CD4-positive, alpha-beta T cell treated with Interleukin-12 subunit alpha and Interleukin-12 subunit beta, for 1 hour (primary cell): ENCODE measurements at regions not wholly inside any gene's neighbourhood (a gene's known extent, or its start where the extent isn't known, plus 50 kb on each side); places are given as distances from the start of the nearest gene placed in this dataset.

Source experiments
- DNase-seq: peaks from one replicate; pipeline ENCODE4 v3.0.0-alpha.2; 2020

DNA sequence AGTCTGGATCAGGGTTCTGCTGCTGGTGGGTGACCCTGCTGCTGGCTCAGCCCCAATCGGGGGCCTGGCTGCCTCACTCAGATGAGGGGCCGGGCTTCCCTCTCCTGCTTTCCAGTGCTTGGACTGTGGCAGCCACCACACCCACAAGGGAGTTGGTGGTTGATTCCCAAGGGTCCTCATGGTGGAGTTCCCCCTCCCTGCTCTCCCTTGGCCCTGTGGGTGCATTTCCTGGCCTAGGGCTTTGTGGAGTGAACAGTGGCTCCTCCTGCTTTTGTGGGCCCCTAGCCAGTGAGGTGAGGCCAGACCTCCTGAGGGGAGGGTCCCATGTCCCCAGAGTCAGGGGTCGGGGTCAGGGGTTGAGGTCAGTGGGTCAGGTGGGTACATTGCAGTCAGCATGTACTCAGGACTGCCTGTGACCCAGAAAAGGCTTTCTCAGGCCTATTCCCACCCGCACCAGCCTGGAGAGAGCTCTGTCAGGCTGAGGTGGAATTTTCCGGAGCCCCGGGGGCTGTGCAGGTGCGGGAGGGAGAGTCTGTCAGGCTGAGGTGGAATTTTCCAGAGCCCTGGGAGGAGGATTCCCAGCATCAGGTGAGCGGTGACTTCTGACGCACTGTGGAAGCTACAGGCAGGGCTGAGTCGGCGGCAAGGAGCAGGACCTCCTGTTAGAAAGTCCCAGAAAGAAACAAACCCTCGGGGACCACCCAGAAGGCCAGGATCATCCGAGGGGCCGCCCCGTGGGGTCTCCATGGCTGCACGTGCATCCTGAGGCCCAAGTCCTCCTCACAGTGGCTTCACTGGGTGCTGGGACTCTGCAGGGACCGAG lies 94.4 kb upstream of the INSIG1 start:
- DNase-seq = no peak

- no peak for DNase-seq
These were observed 93.6 kb upstream of the INSIG1 start for GRCh38 chr7:155203882-155204691.

- DNase-seq = no peak
These were observed 92.8 kb upstream of the INSIG1 start for GRCh38 chr7:155204744-155205367.

DNA sequence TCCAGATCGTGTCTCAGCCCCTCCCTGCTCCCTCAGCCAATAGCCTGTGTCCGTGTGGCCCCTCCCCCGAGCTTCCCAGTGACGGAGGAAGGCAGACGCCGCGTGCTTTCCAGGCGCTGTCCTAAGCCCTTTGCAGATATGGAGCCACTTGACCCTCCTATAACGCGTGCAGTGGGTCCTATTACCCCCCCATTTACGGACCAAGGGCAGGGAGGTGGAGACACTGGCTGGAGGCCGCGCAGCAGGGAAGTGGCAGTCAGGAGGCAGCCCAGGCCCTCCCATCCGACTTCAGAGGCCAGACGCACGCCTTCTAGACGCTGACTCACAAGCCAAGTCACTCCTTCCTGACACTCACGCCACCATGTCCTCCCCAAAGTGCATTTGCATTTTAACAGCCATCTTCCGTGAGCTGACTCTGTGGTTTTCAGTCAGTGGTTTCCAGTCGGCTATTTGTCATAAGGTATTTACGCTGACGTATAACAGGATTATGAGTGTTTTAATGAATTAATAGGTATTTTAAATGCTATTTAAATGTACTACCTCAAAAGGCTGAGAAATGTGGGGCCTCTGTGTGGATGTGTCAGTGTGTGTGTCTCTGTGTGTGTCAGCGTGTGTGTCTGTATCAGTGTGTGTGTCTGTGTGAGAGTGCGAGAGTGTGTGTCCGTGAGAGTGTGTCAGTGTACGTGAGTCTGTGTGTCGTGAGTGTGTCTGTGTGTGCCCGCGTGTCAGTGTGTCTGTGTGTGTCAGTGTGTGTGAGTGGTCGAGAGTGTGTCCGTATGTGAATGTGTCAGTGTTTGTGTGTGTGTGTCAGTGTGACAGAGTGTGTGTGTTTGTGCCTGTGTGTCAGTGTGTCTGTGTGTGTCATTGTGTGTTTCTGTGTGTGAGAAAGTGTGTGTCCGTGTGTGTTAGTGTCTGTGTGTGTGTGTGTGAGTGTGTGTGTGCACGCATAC lies 92.0 kb upstream of the INSIG1 start:
- peak; percentile 90 for DNase-seq

DNA sequence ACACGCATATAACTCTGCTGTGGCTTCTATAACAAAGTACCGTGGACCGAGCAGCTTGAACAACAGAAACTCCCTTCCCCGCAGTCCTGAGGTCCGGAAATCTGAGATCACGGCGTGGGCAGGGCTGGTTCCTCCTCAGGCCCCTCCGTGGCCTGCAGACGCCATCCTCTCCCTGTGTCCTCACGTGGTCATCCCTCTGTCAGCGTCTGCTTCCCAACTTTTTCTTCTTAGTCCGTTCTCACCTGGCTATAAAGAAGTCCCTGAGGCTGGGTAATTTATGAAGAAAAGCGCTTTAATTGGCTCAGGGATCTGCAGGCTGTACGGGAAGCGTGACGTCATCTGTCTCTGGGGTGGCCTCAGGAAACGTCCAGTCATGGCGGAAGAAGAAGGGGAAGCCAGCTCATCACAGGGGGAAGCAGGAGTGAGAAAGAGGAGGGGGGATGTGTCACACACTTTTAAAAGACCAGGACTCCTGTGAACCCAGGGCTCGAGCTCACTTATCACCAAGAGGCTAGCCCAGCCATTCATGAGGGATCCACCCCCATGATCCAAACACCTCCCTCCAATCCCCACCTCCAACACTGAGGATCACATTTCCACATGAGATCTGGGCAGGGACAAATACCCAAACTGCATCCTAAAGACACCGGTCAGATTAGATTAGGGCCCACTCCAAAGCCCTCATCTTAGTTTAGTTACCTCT lies 91.2 kb upstream of the INSIG1 start:
- peak; percentile 80 for DNase-seq

GRCh38 chr7:155207326-155208002 lies 90.2 kb upstream of the INSIG1 start:
- DNase-seq = no peak

- no peak for DNase-seq
These were observed 88.8 kb upstream of the INSIG1 start for GRCh38 chr7:155208681-155209477.

GRCh38 chr7:155209478-155210319 lies 88.0 kb upstream of the INSIG1 start:
- DNase-seq = no peak

DNA sequence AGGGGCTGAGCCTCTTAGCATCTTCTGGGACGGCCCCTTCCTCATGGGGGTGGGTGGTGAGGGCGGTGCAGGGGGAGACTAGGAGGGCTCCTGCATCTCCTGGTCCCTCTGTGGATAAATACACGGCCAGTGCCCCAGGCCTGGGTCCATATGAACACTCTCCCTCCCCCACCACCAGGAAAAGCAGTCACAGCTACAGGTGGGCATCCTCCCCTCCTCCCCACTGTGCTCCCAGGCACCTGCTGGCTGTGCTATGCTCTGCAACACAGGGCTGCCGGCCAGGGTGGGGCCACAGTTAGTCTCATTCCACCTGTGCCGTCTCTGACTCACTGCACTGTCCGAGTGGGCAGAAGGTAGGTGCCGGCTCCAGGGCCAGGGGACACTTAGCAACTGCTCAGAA lies 87.3 kb upstream of the INSIG1 start:
- DNase-seq = no peak

DNA sequence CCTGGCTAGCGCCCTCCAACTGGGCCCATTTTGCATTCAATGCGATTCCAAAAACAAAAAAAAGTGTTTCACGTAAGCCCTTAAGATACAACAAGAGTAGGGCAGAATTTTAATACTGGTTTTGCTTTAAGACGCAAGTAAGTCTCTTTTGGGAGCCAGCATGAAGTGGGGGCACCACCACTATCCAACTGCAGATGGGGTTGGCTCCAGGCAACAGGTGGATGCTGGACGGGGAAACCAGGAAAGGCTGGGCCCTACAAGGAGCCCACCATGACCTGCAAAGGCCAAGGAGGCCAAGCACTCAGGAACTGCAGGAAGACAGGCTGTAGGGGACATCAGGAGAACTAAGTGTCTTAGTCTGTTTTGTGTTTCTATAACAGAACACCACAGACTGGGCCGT lies 86.5 kb upstream of the INSIG1 start:
- no peak for DNase-seq

GRCh38 chr7:155211761-155212160 lies 85.9 kb upstream of the INSIG1 start:
- no peak for DNase-seq

DNA sequence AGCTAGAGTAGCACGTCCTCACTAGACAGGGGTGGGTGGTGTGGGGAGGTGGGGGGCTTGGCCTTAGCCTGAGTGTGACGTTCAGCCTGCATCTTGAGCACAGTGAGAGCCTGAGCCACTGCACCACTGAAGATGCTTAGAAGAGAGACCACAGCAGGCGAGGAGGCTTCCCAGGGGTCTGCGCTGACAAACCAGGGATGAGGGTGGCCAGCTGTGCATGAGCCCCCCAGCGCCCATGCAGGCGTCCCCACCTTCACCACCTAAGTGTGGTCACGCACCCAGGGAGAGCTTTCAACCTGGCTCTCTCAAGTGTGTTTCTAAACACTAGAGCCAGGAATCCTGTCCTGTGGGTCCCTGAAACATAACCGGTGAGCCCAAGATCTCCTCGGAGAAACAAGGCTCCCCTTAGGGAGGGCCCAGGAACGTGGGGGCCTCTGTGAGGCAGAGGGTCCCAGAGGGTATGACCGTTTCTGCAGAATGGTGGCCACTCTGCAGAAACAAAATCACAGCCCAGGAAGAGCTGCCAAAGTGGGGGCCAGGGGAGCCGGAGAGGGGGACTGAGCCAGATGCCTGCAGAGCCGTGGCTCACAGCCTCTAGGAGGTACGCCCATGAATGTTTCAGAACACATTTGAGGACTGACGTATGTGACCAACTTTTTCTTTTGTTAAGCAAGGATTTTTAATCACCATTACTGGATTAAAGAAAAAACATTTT lies 85.2 kb upstream of the INSIG1 start:
- DNase-seq = no peak

- no peak for DNase-seq
These were observed 84.3 kb upstream of the INSIG1 start for GRCh38 chr7:155213385-155213784.

DNA sequence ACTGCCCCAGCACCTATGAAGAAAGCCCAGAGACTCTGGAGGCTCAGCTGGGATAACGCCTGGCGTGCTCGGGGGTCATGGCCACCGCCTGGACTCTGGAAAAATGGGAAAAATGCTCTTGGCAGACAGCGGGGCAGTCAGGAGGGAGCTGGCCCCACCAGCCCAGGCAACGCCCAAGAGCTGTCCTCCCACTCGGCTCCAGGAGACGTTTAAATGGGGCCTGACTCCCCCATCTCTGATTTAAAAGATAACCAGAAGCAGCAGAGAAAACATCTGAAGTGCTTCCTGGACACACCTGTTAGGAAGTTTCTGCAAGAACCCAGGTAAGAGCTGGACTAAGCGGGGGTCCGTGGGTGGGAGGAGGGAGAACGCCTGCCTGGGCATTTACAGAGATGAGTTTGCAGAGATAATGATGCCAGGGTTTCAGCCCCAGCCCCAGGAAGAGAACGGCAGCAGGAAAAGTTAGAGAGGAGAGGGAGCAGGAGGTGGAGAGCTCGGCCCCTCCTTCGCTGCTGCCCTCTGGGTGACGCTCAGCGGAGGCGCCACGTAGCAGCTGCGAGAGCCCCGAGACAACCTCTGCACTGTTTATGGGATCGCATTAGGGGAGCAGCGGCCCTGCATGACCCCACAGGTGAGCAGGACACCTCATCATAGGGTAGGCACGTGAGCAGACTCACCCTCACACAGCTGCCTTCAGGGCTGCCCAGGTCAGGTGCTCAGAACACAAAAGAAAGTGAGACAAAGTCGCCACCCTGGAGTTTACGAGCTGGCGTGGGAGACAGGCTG lies 83.5 kb upstream of the INSIG1 start:
- DNase-seq = no peak

DNA sequence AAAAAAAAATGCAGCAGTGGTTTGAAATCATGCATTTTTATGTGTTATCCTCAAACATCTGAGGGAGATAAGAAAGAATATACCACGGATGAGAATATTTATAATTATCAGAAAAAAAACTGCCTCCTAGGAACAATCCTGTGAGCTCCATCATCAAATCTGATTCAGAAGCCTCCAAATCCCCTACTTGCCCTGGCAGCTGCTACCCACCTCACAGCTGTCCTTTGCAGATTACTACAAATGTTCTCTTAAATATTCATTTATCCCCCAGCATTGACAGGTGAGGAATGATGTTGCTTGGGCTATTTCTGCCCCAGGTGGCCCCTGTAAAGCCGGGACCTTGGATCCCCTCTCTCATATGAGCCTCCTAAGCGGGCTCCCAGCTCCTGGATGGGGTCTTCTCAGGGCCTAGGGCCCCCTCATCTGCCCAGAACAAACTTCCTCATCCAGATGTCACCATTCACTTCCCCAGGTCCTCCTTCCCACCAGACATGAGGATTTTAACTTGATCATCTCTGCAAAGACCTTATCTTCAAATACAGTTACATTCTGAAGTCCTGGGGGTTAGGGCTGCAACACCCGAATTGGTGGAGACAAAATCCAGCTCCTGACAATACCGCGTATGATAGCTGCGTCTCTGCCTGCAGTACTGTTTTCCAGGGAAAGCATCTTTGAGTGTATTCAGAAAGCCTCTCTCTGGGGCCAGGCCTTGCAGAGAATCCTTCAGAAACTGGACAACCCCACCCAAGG lies 81.9 kb upstream of the INSIG1 start:
- no peak for DNase-seq

- DNase-seq = no peak
These were observed 81.0 kb upstream of the INSIG1 start for GRCh38 chr7:155216475-155217272.
